Stimulated activated memory B cell treated with anti-CD40 and anti-IgM and Interleukin-4, amounts not matched to agents 10 μg/mL and 1 μg/mL and 100 μg/mL, for 72 hours (primary cell): ENCODE measurements at regions not wholly inside any gene's neighbourhood (a gene's known extent, or its start where the extent isn't known, plus 50 kb on each side); places are given as distances from the start of the nearest gene placed in this dataset.
"Not testable (repeated sequence)": the region's sequence is repeated elsewhere in the genome, so short reads cannot be mapped to it uniquely, and the experiment has no call there.

ENCODE experiments used
- ATAC-seq: fragments of 150-1000 bp; cut with Tn5 transposase; 2 replicates; pipeline ENCODE4 v1.10.0; 2021
- H3K27ac Mint-ChIP-seq: one replicate; pipeline ENCODE4 v1.8.0; 2022; ENCODE audit warnings: mild to moderate bottlenecking, mixed read lengths
- H3K27me3 Mint-ChIP-seq: one replicate; pipeline ENCODE4 v1.8.0; 2022; ENCODE audit warnings: mixed read lengths
- H3K36me3 Mint-ChIP-seq: one replicate; pipeline ENCODE4 v1.8.0; 2022; ENCODE audit warnings: mixed read lengths
- H3K4me1 Mint-ChIP-seq: one replicate; pipeline ENCODE4 v1.8.0; 2022; ENCODE audit warnings: mixed read lengths
- H3K4me3 Mint-ChIP-seq: one replicate; pipeline ENCODE4 v1.8.0; 2022; ENCODE audit warnings: mild to moderate bottlenecking, moderate library complexity, mixed read lengths
- H3K9me3 Mint-ChIP-seq: one replicate; pipeline ENCODE4 v1.8.0; 2022; ENCODE audit warnings: mixed read lengths

- Mint-ChIP-seq H3K9me3 (peaks cover 5% of the 10 kb centered on the region), H3K4me3 (no peak overlapping the region), H3K27me3 (no peaks in the 10 kb centered on the region), H3K27ac (no peak overlapping the region), H3K4me1 (no peaks in the 10 kb centered on the region), H3K36me3 (no peaks in the 10 kb centered on the region)
- no peak for ATAC-seq
Observed at GRCh38 chr10:36030516-36030915, 388.4 kb upstream of the FZD8 start.

GRCh38 chr10:36026656-36027390, 384.7 kb upstream of the FZD8 start:
- Mint-ChIP-seq H3K36me3 (no peaks in the 10 kb centered on the region), H3K9me3 (peaks cover 5% of the 10 kb centered on the region), H3K27me3 (no peaks in the 10 kb centered on the region), H3K4me1 (no peaks in the 10 kb centered on the region), H3K4me3 (no peak overlapping the region), H3K27ac (no peak overlapping the region)
- no peak for ATAC-seq

- Mint-ChIP-seq H3K36me3 (no peaks in the 10 kb centered on the region), H3K27me3 (no peaks in the 10 kb centered on the region), H3K9me3 (peaks cover 5% of the 10 kb centered on the region), H3K4me3 (no peak overlapping the region), H3K27ac (no peak overlapping the region), H3K4me1 (no peaks in the 10 kb centered on the region)
- no peak for ATAC-seq
Observed at GRCh38 chr10:36026081-36026480, 384.0 kb upstream of the FZD8 start.

GRCh38 chr10:36023939-36024338, 381.8 kb upstream of the FZD8 start:
- H3K36me3 Mint-ChIP-seq = no peaks in the 10 kb centered on the region
- no peak overlapping the region for H3K4me3 Mint-ChIP-seq
- peaks cover 5% of the 10 kb centered on the region for H3K9me3 Mint-ChIP-seq

GRCh38 chr10:36021096-36021495, 379.0 kb upstream of the FZD8 start:
- no peak for ATAC-seq
- no peaks in the 10 kb centered on the region for H3K27me3 Mint-ChIP-seq
- no peaks in the 10 kb centered on the region for H3K36me3 Mint-ChIP-seq

More at GRCh38 chr10:36023939-36024338, 381.8 kb upstream of the FZD8 start:
- Mint-ChIP-seq H3K27ac (no peak overlapping the region), H3K4me1 (no peaks in the 10 kb centered on the region), H3K27me3 (no peaks in the 10 kb centered on the region)
- ATAC-seq = no peak

GRCh38 chr10:36019749-36020148, 377.7 kb upstream of the FZD8 start:
- Mint-ChIP-seq H3K27ac (no peak overlapping the region), H3K36me3 (no peaks in the 10 kb centered on the region), H3K9me3 (no peaks in the 10 kb centered on the region), H3K27me3 (no peaks in the 10 kb centered on the region), H3K4me3 (no peak overlapping the region), H3K4me1 (no peaks in the 10 kb centered on the region)
- no peak for ATAC-seq

More at GRCh38 chr10:36021096-36021495, 379.0 kb upstream of the FZD8 start:
- Mint-ChIP-seq H3K4me1 (no peaks in the 10 kb centered on the region), H3K9me3 (no peaks in the 10 kb centered on the region), H3K27ac (no peak overlapping the region), H3K4me3 (no peak overlapping the region)

- Mint-ChIP-seq H3K36me3 (no peaks in the 10 kb centered on the region), H3K4me3 (no peak overlapping the region), H3K27me3 (no peaks in the 10 kb centered on the region), H3K4me1 (no peaks in the 10 kb centered on the region), H3K9me3 (no peaks in the 10 kb centered on the region), H3K27ac (no peak overlapping the region)
- ATAC-seq = no peak
Observed at GRCh38 chr10:36018996-36019395, 376.9 kb upstream of the FZD8 start.

GRCh38 chr10:36017137-36017536, 375.0 kb upstream of the FZD8 start:
- Mint-ChIP-seq H3K27ac (no peak overlapping the region), H3K36me3 (no peaks in the 10 kb centered on the region), H3K4me1 (no peaks in the 10 kb centered on the region), H3K9me3 (no peaks in the 10 kb centered on the region), H3K4me3 (no peak overlapping the region), H3K27me3 (no peaks in the 10 kb centered on the region)
- ATAC-seq = no peak

GRCh38 chr10:36007369-36007768, 365.3 kb upstream of the FZD8 start:
- Mint-ChIP-seq H3K4me1 (no peaks in the 10 kb centered on the region), H3K4me3 (no peak overlapping the region), H3K27me3 (no peaks in the 10 kb centered on the region), H3K36me3 (no peaks in the 10 kb centered on the region), H3K27ac (no peak overlapping the region), H3K9me3 (peaks cover 9% of the 10 kb centered on the region)
- no peak for ATAC-seq

GRCh38 chr10:36003688-36004087, 361.6 kb upstream of the FZD8 start:
- Mint-ChIP-seq H3K27ac (no peak overlapping the region), H3K4me3 (no peak overlapping the region), H3K4me1 (no peaks in the 10 kb centered on the region), H3K9me3 (peaks cover 5% of the 10 kb centered on the region), H3K27me3 (no peaks in the 10 kb centered on the region), H3K36me3 (no peaks in the 10 kb centered on the region)
- ATAC-seq = no peak

- no peak for ATAC-seq
- Mint-ChIP-seq H3K9me3 (peaks cover 5% of the 10 kb centered on the region), H3K36me3 (no peaks in the 10 kb centered on the region), H3K27ac (no peak overlapping the region), H3K4me1 (no peaks in the 10 kb centered on the region), H3K4me3 (no peak overlapping the region), H3K27me3 (no peaks in the 10 kb centered on the region)
Observed at GRCh38 chr10:36003031-36003600, 361.0 kb upstream of the FZD8 start.

- no peaks in the 10 kb centered on the region for H3K4me1 Mint-ChIP-seq
- no peaks in the 10 kb centered on the region for H3K27me3 Mint-ChIP-seq
- no peak overlapping the region for H3K4me3 Mint-ChIP-seq
- H3K36me3 Mint-ChIP-seq = no peaks in the 10 kb centered on the region
- peaks cover 5% of the 10 kb centered on the region for H3K9me3 Mint-ChIP-seq
- H3K27ac Mint-ChIP-seq = no peak overlapping the region
- no peak for ATAC-seq
Observed at GRCh38 chr10:36002445-36002844, 360.3 kb upstream of the FZD8 start.

- H3K9me3 Mint-ChIP-seq, H3K4me1 Mint-ChIP-seq, H3K27ac Mint-ChIP-seq, H3K27me3 Mint-ChIP-seq, ATAC-seq, H3K4me3 Mint-ChIP-seq, H3K36me3 Mint-ChIP-seq: not testable (repeated sequence)
Observed at GRCh38 chr10:36000754-36001153, 358.7 kb upstream of the FZD8 start.

- Mint-ChIP-seq H3K4me1 (no peaks in the 10 kb centered on the region), H3K9me3 (no peaks in the 10 kb centered on the region), H3K27me3 (no peaks in the 10 kb centered on the region), H3K36me3 (no peaks in the 10 kb centered on the region), H3K27ac (no peak overlapping the region), H3K4me3 (no peak overlapping the region)
- no peak for ATAC-seq
Observed at GRCh38 chr10:35998026-35998425, 355.9 kb upstream of the FZD8 start.

GRCh38 chr10:35995485-35995884, 353.4 kb upstream of the FZD8 start:
- Mint-ChIP-seq H3K9me3 (no peaks in the 10 kb centered on the region), H3K4me1 (no peaks in the 10 kb centered on the region), H3K27ac (no peak overlapping the region), H3K36me3 (no peaks in the 10 kb centered on the region), H3K27me3 (no peaks in the 10 kb centered on the region), H3K4me3 (no peak overlapping the region)
- no peak for ATAC-seq
